Coronary artery (tissue), 2 donors: ENCODE measurements at regions not wholly inside any gene's neighbourhood (a gene's known extent, or its start where the extent isn't known, plus 50 kb on each side); places are given as distances from the start of the nearest gene placed in this dataset.
A peak's percentile ranks its signal among the peaks of the same experiment; 100 is the strongest.

ENCODE experiments used
- DNase-seq: peaks from one replicate; pipeline ENCODE4 v3.0.0-alpha.2; 2017; ENCODE audit warnings: low spot score
- H3K27ac ChIP-seq, 2 donors: fragments of 200-600 bp; sonication (generic); one replicate each; pipeline ENCODE4 v1.5.1; 2016 to 2019
- H3K4me3 ChIP-seq: fragments of 200-600 bp; sonication (generic); 2 replicates; pipeline ENCODE4 v1.5.1; 2016; ENCODE audit warnings: mild to moderate bottlenecking, moderate library complexity
- TF ChIP-seq, protein P1 (sequence below): fragments of 200-600 bp; sonication (generic); IDR thresholded peaks from one replicate; pipeline ENCODE4 v1.5.1; 2019; ENCODE audit warnings: antibody characterized with exemption

DNA sequence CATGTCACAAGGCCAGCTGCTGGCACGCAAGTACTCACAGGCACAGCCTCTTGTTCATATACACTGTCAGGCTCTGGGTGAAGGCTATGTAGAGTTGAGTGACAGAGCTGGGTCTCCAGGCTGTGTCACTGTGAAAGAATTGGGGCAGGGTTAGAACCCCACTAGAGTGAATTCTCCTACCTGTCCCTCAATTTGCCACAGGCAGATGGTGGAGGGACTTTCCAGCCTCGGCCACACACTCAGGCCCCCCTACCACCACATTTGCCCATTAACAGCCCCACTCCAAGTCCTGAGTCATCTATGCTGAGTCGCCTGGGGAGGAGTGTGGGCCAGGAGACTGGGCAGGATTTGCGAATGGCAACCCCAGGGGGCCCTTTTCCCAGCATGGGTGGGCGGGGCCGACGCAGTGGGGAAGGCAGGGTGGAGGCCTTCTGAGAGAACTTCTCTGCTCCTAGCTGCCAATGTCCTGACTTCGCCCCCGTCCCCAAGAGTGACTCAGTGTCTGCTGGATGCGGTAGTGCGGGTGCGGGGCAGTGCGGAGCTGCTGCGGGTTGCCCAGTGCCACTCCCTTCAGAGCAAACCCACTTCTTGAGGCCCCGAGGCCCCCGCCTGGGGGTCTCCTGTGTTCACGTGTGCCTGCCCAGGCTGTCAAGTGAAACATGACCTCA is 50.3 kb upstream of the PSD2 start:
- TF ChIP-seq, protein P1, sequence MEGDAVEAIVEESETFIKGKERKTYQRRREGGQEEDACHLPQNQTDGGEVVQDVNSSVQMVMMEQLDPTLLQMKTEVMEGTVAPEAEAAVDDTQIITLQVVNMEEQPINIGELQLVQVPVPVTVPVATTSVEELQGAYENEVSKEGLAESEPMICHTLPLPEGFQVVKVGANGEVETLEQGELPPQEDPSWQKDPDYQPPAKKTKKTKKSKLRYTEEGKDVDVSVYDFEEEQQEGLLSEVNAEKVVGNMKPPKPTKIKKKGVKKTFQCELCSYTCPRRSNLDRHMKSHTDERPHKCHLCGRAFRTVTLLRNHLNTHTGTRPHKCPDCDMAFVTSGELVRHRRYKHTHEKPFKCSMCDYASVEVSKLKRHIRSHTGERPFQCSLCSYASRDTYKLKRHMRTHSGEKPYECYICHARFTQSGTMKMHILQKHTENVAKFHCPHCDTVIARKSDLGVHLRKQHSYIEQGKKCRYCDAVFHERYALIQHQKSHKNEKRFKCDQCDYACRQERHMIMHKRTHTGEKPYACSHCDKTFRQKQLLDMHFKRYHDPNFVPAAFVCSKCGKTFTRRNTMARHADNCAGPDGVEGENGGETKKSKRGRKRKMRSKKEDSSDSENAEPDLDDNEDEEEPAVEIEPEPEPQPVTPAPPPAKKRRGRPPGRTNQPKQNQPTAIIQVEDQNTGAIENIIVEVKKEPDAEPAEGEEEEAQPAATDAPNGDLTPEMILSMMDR, result no peak
- DNase-seq, result peak; percentile 94
- Histone ChIP-seq H3K4me3 (peak overlapping the region; percentile 75), H3K27ac (peak overlapping the region; percentile 73 to 86)

DNA sequence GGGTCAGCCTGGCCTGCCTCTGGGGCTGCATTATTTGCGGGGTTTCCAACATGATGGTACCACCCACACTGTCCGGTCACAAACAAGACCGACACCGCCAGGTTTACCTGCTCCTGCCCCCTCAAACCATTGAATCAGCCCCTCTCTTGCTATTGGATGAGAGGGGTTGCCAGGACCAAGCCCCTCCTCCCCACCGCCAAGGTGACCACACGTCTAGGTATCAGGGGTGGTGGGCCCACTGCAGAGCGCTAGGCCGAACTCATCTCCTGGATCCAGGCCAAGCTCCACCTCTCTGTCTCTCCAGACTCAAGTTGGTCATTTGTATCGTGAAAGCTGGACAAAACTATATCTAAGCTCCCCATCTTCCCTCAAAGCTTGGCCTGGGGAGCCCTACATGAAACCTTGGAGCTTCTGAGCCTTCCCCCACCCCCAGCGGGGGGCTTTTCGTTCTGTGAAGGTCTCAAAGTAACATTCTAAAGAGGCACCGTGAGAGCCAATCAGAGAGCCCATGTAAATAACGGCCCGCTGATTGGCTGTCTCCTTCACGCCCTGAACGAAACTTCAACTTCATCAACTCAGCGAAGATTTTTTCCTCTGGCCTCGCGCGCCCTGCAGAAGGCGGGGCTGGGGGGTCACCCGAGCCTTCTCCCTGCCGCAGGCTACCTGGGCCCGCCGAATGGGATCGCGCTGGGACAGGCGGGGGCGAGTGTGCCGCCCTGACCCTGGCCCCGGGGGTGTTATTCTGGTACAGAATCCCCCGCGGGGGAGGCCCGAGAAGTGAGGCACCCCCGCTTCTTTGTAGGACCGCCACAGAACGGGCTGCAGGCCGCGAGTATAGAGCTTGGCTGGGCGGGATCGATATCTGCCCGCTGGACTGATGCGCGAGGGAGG is 49.6 kb upstream of the PSD2 start:
- Histone ChIP-seq H3K27ac (peak overlapping the region; percentile 73 to 86), H3K4me3 (peak overlapping the region; percentile 75)
- no peak for DNase-seq
- TF ChIP-seq, protein P1, result no peak
